BE2C (cell line): ENCODE measurements at regions not wholly inside any gene's neighbourhood (a gene's known extent, or its start where the extent isn't known, plus 50 kb on each side); places are given as distances from the start of the nearest gene placed in this dataset.

Experiments
- DNase-seq: peaks from one replicate; pipeline ENCODE4 v3.0.0-alpha.2; 2020
- H3K27me3 ChIP-seq: fragments of 250-450 bp; sonication (Bioruptor Pico); 2 replicates; pipeline ENCODE4 v1.5.1; 2020; ENCODE audit warnings: mild to moderate bottlenecking
- H3K36me3 ChIP-seq: fragments of 250-450 bp; sonication (Bioruptor Pico); 2 replicates; pipeline ENCODE4 v1.5.1; 2020; ENCODE audit warnings: mild to moderate bottlenecking
- H3K4me1 ChIP-seq: fragments of 250-450 bp; sonication (Bioruptor Pico); 2 replicates; pipeline ENCODE4 v1.5.1; 2020
- H3K4me3 ChIP-seq: 2 replicates; pipeline ENCODE4 v1.5.1; 2011; ENCODE audit warnings: low read depth, low read length
- H3K9me3 ChIP-seq: fragments of 250-450 bp; sonication (Bioruptor Pico); 2 replicates; pipeline ENCODE4 v1.5.1; 2020
- TF ChIP-seq, protein P1 (sequence below): IDR thresholded peaks from 2 replicates; pipeline ENCODE4 v1.5.1; 2012; ENCODE audit warnings: mild to moderate bottlenecking, low read depth, low read length

DNA sequence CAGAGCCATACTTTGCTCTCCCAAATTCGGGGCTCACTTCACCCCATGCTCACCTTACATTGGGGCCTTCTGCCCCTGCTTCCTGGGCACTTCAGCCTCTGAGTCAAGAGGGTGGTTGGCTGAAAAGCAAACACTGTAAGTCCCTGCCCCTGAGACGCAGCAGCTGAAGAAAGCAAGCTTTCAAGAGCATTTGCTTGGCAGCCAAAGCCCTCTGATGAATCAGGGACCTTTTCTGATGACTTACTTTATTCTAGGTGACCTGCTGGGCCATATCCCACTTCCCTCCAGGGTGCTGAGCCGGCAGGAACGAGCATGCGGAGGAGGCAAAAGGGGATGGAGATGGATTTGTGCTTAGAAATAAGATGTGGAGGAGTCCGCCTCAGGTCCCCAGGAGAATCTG, 147.0 kb upstream of the TNRC6C start:
- Histone ChIP-seq H3K4me1 (no peaks in the 10 kb centered on the region; the same call in 1 of the 2 replicates), H3K36me3 (no peaks in the 10 kb centered on the region), H3K9me3 (no peaks in the 10 kb centered on the region), H3K27me3 (no peaks in the 10 kb centered on the region), H3K4me3 (no peak overlapping the region)
- no peak for DNase-seq
- TF ChIP-seq, protein P1, sequence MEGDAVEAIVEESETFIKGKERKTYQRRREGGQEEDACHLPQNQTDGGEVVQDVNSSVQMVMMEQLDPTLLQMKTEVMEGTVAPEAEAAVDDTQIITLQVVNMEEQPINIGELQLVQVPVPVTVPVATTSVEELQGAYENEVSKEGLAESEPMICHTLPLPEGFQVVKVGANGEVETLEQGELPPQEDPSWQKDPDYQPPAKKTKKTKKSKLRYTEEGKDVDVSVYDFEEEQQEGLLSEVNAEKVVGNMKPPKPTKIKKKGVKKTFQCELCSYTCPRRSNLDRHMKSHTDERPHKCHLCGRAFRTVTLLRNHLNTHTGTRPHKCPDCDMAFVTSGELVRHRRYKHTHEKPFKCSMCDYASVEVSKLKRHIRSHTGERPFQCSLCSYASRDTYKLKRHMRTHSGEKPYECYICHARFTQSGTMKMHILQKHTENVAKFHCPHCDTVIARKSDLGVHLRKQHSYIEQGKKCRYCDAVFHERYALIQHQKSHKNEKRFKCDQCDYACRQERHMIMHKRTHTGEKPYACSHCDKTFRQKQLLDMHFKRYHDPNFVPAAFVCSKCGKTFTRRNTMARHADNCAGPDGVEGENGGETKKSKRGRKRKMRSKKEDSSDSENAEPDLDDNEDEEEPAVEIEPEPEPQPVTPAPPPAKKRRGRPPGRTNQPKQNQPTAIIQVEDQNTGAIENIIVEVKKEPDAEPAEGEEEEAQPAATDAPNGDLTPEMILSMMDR: no peak

DNA sequence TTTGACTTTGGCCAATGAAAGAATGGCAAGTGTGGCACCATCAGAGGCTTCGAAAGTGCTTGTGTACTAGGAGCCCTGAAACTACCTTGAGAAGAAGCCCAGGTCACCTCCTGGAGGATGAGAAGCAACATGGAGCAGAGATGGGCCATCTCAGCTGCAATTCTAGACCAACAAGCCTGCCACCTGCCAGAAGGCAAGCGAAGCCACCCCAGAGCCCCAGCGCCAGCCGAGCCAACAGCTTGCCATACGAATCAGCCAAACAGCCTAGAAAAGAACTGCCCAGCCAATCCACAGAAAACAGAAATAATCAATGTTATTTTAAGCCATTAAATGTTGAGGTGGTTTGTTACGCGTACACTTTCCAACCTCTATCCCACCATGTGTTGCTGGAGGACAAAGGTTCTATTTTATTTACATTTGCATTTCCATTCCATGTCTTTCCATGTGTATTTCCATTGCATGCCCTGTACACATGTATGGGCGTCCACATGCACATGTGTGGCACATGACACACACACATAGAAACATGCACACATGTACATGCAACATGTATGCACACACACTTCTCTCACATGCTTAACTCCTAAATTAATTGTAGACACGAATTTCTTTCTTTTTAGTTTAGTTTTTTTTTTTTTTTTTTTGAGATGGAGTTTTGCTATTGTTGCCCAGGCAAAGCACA, 144.3 kb upstream of the TNRC6C start:
- no peaks in the 10 kb centered on the region for H3K9me3 ChIP-seq
- no peak for DNase-seq
- no peaks in the 10 kb centered on the region for H3K4me1 ChIP-seq
- no peak overlapping the region for H3K4me3 ChIP-seq
- H3K27me3 ChIP-seq: no peaks in the 10 kb centered on the region
- TF ChIP-seq, protein P1: no peak
- H3K36me3 ChIP-seq: no peaks in the 10 kb centered on the region

DNA sequence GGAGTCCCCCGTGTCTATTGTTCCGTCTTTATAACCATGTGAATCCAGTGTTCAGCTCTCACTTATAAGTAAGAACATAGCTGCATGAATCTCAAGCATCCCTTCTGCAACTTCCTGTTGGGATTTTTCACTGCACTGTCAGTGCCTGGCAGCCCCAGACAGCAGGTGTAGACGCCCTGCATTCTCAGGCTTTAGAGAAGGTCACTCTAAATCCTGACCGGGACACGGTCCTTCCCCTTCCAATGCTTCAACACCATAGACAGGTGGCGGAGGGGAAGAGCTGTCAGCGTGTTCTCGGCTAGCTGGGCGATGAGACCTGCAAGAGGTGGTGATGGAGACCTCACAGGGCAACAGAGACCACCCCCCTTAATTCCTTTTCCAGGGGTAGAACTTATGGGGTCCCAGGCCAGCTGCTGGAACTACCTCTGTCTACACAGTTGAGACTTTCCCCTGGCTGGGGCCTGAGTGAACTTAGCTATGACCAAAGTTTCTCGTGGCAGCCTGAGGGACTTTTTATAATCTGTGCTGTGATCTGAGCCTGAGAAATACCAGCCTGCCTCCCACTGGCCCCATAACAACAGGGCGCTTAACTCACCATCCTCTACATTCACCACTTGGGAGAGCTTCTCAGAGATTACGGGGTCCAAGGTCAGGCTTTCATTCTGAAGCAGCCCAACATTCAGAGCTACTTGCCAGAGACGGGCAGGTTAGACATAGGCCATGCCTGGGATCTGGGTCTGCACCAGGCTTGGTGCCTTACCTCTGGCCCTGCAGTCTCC, 143.2 kb upstream of the TNRC6C start:
- no peak for DNase-seq
- H3K9me3 ChIP-seq: no peaks in the 10 kb centered on the region
- H3K27me3 ChIP-seq: no peaks in the 10 kb centered on the region
- peaks cover 5% of the 10 kb centered on the region; the same call in 1 of the 2 replicates for H3K4me1 ChIP-seq
- no peak overlapping the region for H3K4me3 ChIP-seq
- no peaks in the 10 kb centered on the region for H3K36me3 ChIP-seq
- TF ChIP-seq, protein P1: peak; percentile 33

DNA sequence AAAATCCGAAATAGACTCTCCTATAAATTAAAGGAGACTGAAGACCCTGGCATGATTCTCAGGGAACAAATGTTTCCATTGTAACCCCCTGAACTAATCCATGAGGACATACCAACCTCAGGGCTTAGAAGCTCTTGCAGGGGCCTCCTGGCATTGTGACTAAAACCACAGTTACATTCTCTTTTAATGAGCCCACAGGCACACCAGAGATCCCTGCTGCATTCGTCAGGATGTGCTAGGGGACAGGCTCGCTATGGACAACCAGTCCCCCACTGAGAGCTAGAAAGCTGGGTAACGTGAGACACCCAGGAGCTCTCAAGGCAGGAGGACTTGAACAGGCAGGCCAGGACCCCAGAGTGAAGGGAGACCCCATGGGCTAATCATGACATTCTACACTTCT, 140.6 kb upstream of the TNRC6C start:
- DNase-seq: no peak
- TF ChIP-seq, protein P1: no peak
- no peak overlapping the region for H3K4me3 ChIP-seq
- H3K4me1 ChIP-seq: peaks cover 13% of the 10 kb centered on the region; the same call in 1 of the 2 replicates
- no peaks in the 10 kb centered on the region for H3K36me3 ChIP-seq
- no peaks in the 10 kb centered on the region for H3K27me3 ChIP-seq
- H3K9me3 ChIP-seq: no peaks in the 10 kb centered on the region

DNA sequence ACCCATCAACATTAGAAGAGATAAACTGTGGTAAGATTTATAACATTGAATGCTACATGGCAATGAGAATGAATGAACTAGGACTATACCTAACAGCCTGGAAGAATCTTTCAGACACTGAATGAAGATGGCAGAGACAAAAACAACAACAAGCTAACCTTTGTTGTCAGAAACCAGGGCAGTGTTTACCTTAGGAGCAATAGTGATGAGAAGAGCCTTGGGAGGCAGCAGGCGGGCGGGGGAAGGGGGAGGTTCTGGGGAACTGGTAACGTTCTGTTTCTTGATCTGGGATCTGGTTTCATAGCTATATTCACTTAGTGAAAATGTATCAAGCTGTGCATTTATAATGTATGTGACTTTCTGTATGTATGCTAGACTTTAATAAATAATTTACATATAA, 139.0 kb upstream of the TNRC6C start:
- Histone ChIP-seq H3K4me1 (peaks cover 13% of the 10 kb centered on the region; the same call in 1 of the 2 replicates), H3K9me3 (no peaks in the 10 kb centered on the region), H3K27me3 (no peaks in the 10 kb centered on the region), H3K36me3 (no peaks in the 10 kb centered on the region), H3K4me3 (no peak overlapping the region)
- no peak for DNase-seq
- TF ChIP-seq, protein P1: no peak

DNA sequence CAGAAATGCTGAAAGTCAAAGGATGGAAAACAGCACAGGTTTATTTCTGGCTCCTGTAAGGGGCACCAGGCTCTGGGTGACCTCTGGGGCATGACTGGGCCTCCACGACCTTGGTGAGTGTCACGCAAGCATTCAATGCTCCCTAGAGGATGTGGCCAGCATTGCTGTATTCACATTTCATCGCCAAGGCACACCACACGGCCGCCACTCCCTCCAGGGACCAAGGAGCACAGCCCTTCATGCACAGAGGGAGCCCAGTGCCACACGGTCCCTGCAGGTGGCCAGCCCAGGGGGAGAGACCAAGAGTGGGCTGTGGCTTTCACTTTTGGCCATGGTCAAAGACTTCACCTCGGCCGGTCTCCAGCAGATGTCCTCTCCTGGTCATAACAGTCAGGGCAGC, 137.4 kb upstream of the TNRC6C start:
- Histone ChIP-seq H3K36me3 (no peaks in the 10 kb centered on the region), H3K4me1 (peaks cover 13% of the 10 kb centered on the region; the same call in 1 of the 2 replicates), H3K4me3 (no peak overlapping the region), H3K9me3 (no peaks in the 10 kb centered on the region), H3K27me3 (no peaks in the 10 kb centered on the region)
- DNase-seq: peak; percentile 56
- TF ChIP-seq, protein P1: peak; percentile 36; the same call in 1 of the 2 replicates
